Fibroblast of pulmonary artery (primary cell): ENCODE measurements at regions not wholly inside any gene's neighbourhood (a gene's known extent, or its start where the extent isn't known, plus 50 kb on each side); places are given as distances from the start of the nearest gene placed in this dataset.

Experiments
- DNase-seq: peaks from one replicate; pipeline ENCODE4 v3.0.0-alpha.2; 2010; ENCODE audit warnings: low read depth
- H3K4me3 ChIP-seq: replicated peaks from 2 replicates; pipeline ENCODE4 v1.5.1; 2011; ENCODE audit warnings: low read depth, mild to moderate bottlenecking, control low read depth, low read length, moderate library complexity
- CTCF ChIP-seq: IDR thresholded peaks from 2 replicates; pipeline ENCODE4 v1.5.1; 2011; ENCODE audit warnings: mild to moderate bottlenecking, control low read depth, low read length, inconsistent platforms; ENCODE audit errors: missing control alignments

GRCh38 chr13:57988276-57988675 is 356.7 kb downstream of the PCDH17 start:
- no peak overlapping the region for H3K4me3 ChIP-seq
- DNase-seq = no peak
- no peak for TF ChIP-seq CTCF

GRCh38 chr13:57991041-57991440 is 359.5 kb downstream of the PCDH17 start:
- DNase-seq = no peak
- no peak for TF ChIP-seq CTCF
- H3K4me3 ChIP-seq = no peak overlapping the region

- TF ChIP-seq CTCF = no peak
- DNase-seq = no peak
- H3K4me3 ChIP-seq = no peak overlapping the region
Observed at GRCh38 chr13:57992416-57992815, 360.9 kb downstream of the PCDH17 start.

- DNase-seq = peak; percentile 61
- no peak for TF ChIP-seq CTCF
- no peak overlapping the region for H3K4me3 ChIP-seq
Observed at GRCh38 chr13:57996717-57997116, 365.2 kb downstream of the PCDH17 start.

- no peak overlapping the region for H3K4me3 ChIP-seq
- no peak for TF ChIP-seq CTCF
- DNase-seq = no peak
Observed at GRCh38 chr13:58004751-58005150, 373.2 kb downstream of the PCDH17 start.

GRCh38 chr13:58018020-58018419 is 386.5 kb downstream of the PCDH17 start:
- DNase-seq = no peak

More at GRCh38 chr13:58018020-58018419, 386.5 kb downstream of the PCDH17 start:
- no peak for TF ChIP-seq CTCF
- H3K4me3 ChIP-seq = no peak overlapping the region
